HG03280 (cell line): ENCODE measurements at regions not wholly inside any gene's neighbourhood (a gene's known extent, or its start where the extent isn't known, plus 50 kb on each side); places are given as distances from the start of the nearest gene placed in this dataset.
"Not testable (repeated sequence)": the region's sequence is repeated elsewhere in the genome, so short reads cannot be mapped to it uniquely, and the experiment has no call there.

Experiments
- ATAC-seq: cut with Tn5 transposase; IDR thresholded peaks from one replicate; pipeline ENCODE4 v1.9.1; 2021; ENCODE audit warnings: mild to moderate bottlenecking, moderate library complexity; ENCODE audit not compliant: unreplicated experiment

GRCh38 chr4:117135634-117136354 lies 50.4 kb upstream of the TRAM1L1 start:
- no peak for ATAC-seq

GRCh38 chr4:117137145-117137544 lies 51.8 kb upstream of the TRAM1L1 start:
- no peak for ATAC-seq

- not testable (repeated sequence) for ATAC-seq
Observed at GRCh38 chr4:117138732-117139131, 53.4 kb upstream of the TRAM1L1 start.

- ATAC-seq = no peak
Observed at GRCh38 chr4:117154251-117154650, 68.9 kb upstream of the TRAM1L1 start.

GRCh38 chr4:117156806-117157205 lies 71.4 kb upstream of the TRAM1L1 start:
- no peak for ATAC-seq

- no peak for ATAC-seq
Observed at GRCh38 chr4:117157360-117157759, 72.0 kb upstream of the TRAM1L1 start.

- no peak for ATAC-seq
Observed at GRCh38 chr4:117162976-117163375, 77.6 kb upstream of the TRAM1L1 start.

GRCh38 chr4:117164338-117164737 lies 79.0 kb upstream of the TRAM1L1 start:
- ATAC-seq = no peak

GRCh38 chr4:117175369-117175768 lies 90.0 kb upstream of the TRAM1L1 start:
- ATAC-seq = not testable (repeated sequence)

- no peak for ATAC-seq
Observed at GRCh38 chr4:117203231-117203630, 117.9 kb upstream of the TRAM1L1 start.

- ATAC-seq = no peak
Observed at GRCh38 chr4:117210551-117210950, 125.2 kb upstream of the TRAM1L1 start.

- no peak for ATAC-seq
Observed at GRCh38 chr4:117224256-117224655, 138.9 kb upstream of the TRAM1L1 start.

- no peak for ATAC-seq
Observed at GRCh38 chr4:117225471-117225870, 140.1 kb upstream of the TRAM1L1 start.

GRCh38 chr4:117227925-117228324 lies 142.5 kb upstream of the TRAM1L1 start:
- no peak for ATAC-seq

GRCh38 chr4:117239434-117239833 lies 154.1 kb upstream of the TRAM1L1 start:
- ATAC-seq = no peak

- peak; percentile 81 for ATAC-seq
Observed at GRCh38 chr4:117249333-117249732, 164.0 kb upstream of the TRAM1L1 start.

GRCh38 chr4:117264072-117264471 lies 178.7 kb upstream of the TRAM1L1 start:
- ATAC-seq = no peak

GRCh38 chr4:117267317-117267716 lies 181.9 kb upstream of the TRAM1L1 start:
- no peak for ATAC-seq

- no peak for ATAC-seq
Observed at GRCh38 chr4:117284736-117285135, 199.4 kb upstream of the TRAM1L1 start.

GRCh38 chr4:117293784-117294183 lies 208.4 kb upstream of the TRAM1L1 start:
- no peak for ATAC-seq

- no peak for ATAC-seq
Observed at GRCh38 chr4:117302226-117302625, 216.8 kb upstream of the TRAM1L1 start.

GRCh38 chr4:117311215-117311614 lies 225.8 kb upstream of the TRAM1L1 start:
- ATAC-seq = no peak

- ATAC-seq = no peak
Observed at GRCh38 chr4:117311989-117312388, 226.6 kb upstream of the TRAM1L1 start.
